Suprapubic skin (tissue), 2 donors: ENCODE measurements at regions not wholly inside any gene's neighbourhood (a gene's known extent, or its start where the extent isn't known, plus 50 kb on each side); places are given as distances from the start of the nearest gene placed in this dataset.

ENCODE experiments used
- EP300 ChIP-seq: sonication (generic); formaldehyde crosslinking; IDR thresholded peaks from one replicate; pipeline ENCODE4 v1.6.1; 2017; ENCODE audit warnings: antibody characterized with exemption
- POLR2A ChIP-seq, 2 donors: fragments of 450-650 bp; IDR thresholded peaks; one replicate each; pipeline ENCODE4 v1.6.1; 2017; ENCODE audit warnings: antibody characterized with exemption in 2 of 2, mild to moderate bottlenecking in 2 of 2, moderate library complexity in 2 of 2

DNA sequence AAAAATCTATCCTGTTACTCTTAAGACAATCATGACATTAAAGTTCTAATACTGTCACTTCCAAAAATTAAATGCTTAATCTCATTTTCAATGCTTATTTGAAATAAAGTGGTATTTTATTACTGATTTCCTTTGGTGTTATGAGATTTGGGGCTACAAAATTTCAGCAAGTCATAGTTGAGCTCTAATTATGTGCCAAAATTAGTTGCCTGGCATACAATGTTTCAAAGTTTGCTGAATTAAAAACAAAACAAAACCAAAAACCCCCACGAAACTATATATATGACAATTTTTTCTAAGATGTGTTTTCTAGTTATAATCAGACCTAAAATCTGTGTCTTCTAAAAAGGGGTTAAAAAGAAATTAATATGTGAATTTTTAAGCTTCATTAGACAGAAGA lies 62.2 kb downstream of the KCNRG start:
- TF ChIP-seq POLR2A (IDR thresholded peaks at IDR 0.05) = no peak
- TF ChIP-seq EP300 = no peak
